K562 (cell line): ENCODE measurements at regions not wholly inside any gene's neighbourhood (a gene's known extent, or its start where the extent isn't known, plus 50 kb on each side); places are given as distances from the start of the nearest gene placed in this dataset.

ENCODE experiments used
- ATAC-seq: fragments of 200-7000 bp; cut with Tn5 transposase; 3 replicates; pipeline ENCODE4 v1.9.1; 2020; ENCODE audit warnings: moderate library complexity
- BruUV-seq: library from RNA; stranded (reverse); fragments of 400-500 nt; replicated peaks from 2 replicates; lab custom pipeline; 2021; lab: Mats Ljungman, UMichigan
- CTCF ChIA-PET: fragments of 300-600 bp; formaldehyde crosslinking; extraction: SDS; loops from one replicate; lab custom pipeline; 2021; ENCODE audit warnings: low intra/inter-chr PET ratio; lab: Yijun Ruan, JAX
- POLR2A ChIA-PET: fragments of 300-600, 350-650 bp; sonication (Branson Sonifier 250); formaldehyde crosslinking; extraction: SDS; loops from one replicate; lab custom pipeline; 2021; ENCODE audit warnings: antibody characterized with exemption, inconsistent platforms; lab: Yijun Ruan, JAX
- DNase-seq, 4 experiments: peaks; one replicate each; pipeline versions ENCODE4 v3.0.0 to v3.0.0-alpha.2; 2011 to 2018; ENCODE audit warnings: low spot score in 3 of 4, mixed read lengths in 3 of 4; ENCODE audit errors: extremely low read depth in 1 of 4
- FAIRE-seq: peaks from 2 replicates; lab custom pipeline; 2011; peaks lifted over from hg19 to GRCh38; lab: Jason Lieb, UNC
- H2AFZ ChIP-seq: 2 replicates; pipeline ENCODE4 v1.6.0; 2011; ENCODE audit warnings: low read depth, low read length, control low read depth, inconsistent platforms
- H3K27ac ChIP-seq: fragments of 200-600 bp; 3 replicates; pipeline ENCODE4 v1.8.0; 2011; ENCODE audit warnings: low read depth, mild to moderate bottlenecking, control low read depth, inconsistent platforms, low read length, moderate library complexity, mixed read lengths; ENCODE audit errors: extremely low read depth
- H3K27me3 ChIP-seq, 2 experiments: fragments of 300-600 bp in 1 of 2; 2 replicates in 1 of 2; 3 replicates in 1 of 2; pipeline versions ENCODE4 v1.6.0 to v1.8.0; 2011; ENCODE audit warnings: inconsistent platforms in 2 of 2, low read length in 2 of 2, mild to moderate bottlenecking in 1 of 2, mixed read lengths in 1 of 2, moderate library complexity in 1 of 2; ENCODE audit not compliant: control insufficient read depth in 2 of 2, insufficient read depth in 2 of 2
- H3K36me3 ChIP-seq: fragments of 300-600 bp; 3 replicates; pipeline ENCODE4 v1.8.0; 2011; ENCODE audit warnings: mild to moderate bottlenecking, low read length, inconsistent platforms; ENCODE audit not compliant: control insufficient read depth, insufficient read depth
- H3K4me1 ChIP-seq, 2 experiments: fragments of 200-600 bp in 1 of 2; replicated peaks in 1 of 2; 2 replicates in 1 of 2; 3 replicates in 1 of 2; pipeline versions ENCODE4 v1.5.1 to v1.8.0; 2011; ENCODE audit warnings: inconsistent platforms in 2 of 2, low read length in 2 of 2, mild to moderate bottlenecking in 1 of 2, mixed read lengths in 1 of 2, moderate library complexity in 1 of 2; ENCODE audit not compliant: control insufficient read depth in 2 of 2, insufficient read depth in 2 of 2
- H3K4me2 ChIP-seq: 2 replicates; pipeline ENCODE4 v1.6.1; 2011; ENCODE audit warnings: low read length, control low read depth, inconsistent platforms, mixed read lengths; ENCODE audit not compliant: insufficient read depth
- H3K4me3 ChIP-seq: fragments of 200-600 bp; sonication (generic), shearing (Covaris generic); 2 replicates; pipeline ENCODE4 v1.5.1; 2016; ENCODE audit warnings: control low read depth, inconsistent platforms
- H3K79me2 ChIP-seq: fragments of 200-600 bp; 3 replicates; pipeline ENCODE4 v1.8.0; 2011; ENCODE audit warnings: low read length, inconsistent platforms; ENCODE audit not compliant: control insufficient read depth, insufficient read depth
- H3K9ac ChIP-seq, 2 experiments: 2 replicates each; pipeline versions ENCODE4 v1.6.0 to v1.6.1; 2011; ENCODE audit warnings: low read depth in 2 of 2, low read length in 2 of 2, control low read depth in 1 of 2, inconsistent platforms in 1 of 2, mild to moderate bottlenecking in 1 of 2, mixed read lengths in 1 of 2; ENCODE audit not compliant: insufficient read depth in 1 of 2
- H3K9me1 ChIP-seq: one replicate; pipeline ENCODE4 v1.6.0; 2011; ENCODE audit warnings: inconsistent platforms, mild to moderate bottlenecking, low read length, moderate library complexity; ENCODE audit not compliant: control insufficient read depth, insufficient read depth
- H3K9me3 ChIP-seq: replicated peaks from 2 replicates; pipeline ENCODE4 v1.5.1; 2011; ENCODE audit warnings: low read depth, low read length, inconsistent platforms; ENCODE audit not compliant: control insufficient read depth, insufficient read depth
- H4K20me1 ChIP-seq: replicated peaks from 2 replicates; pipeline ENCODE4 v1.6.1; 2011; ENCODE audit warnings: low read length, inconsistent platforms, mixed read lengths; ENCODE audit not compliant: control insufficient read depth, insufficient read depth
- HDAC1 ChIP-seq, 2 experiments: fragments of 450-650 bp; IDR thresholded peaks; 2 replicates each; pipeline ENCODE4 v1.6.1; 2016 to 2017; ENCODE audit warnings: inconsistent platforms in 1 of 2, mild to moderate bottlenecking in 1 of 2, moderate library complexity in 1 of 2
- WGBS: fragments of 100-300 bp; shearing (Covaris generic); methylation state at CpG from one replicate; pipeline ENCODE4 v1.1.6; 2016; ENCODE audit warnings: low coverage, mixed read lengths; ENCODE audit not compliant: insufficient coverage; ENCODE audit errors: missing lambda C conversion rate; 5-methylcytosine and 5-hydroxymethylcytosine counted together
- in situ Hi-C: fragments of 300-500 bp; cut with MboI; formaldehyde crosslinking; loops from 4 replicates; pipeline ENCODE4 v1.15.0; 2018; ENCODE audit warnings: inconsistent platforms, mixed read lengths
- intact Hi-C: fragments of 100-400 bp; cut with micrococcal nuclease; formaldehyde crosslinking; loops from 2 replicates; pipeline ENCODE4 v1.14.2; 2022
- TF ChIP-seq, protein P1 (sequence below): fragments of 250-450 bp; sonication (Bioruptor Pico); IDR thresholded peaks from 2 replicates; pipeline ENCODE4 v1.4.0; 2020; ENCODE audit warnings: mild to moderate bottlenecking, moderate library complexity

DNA sequence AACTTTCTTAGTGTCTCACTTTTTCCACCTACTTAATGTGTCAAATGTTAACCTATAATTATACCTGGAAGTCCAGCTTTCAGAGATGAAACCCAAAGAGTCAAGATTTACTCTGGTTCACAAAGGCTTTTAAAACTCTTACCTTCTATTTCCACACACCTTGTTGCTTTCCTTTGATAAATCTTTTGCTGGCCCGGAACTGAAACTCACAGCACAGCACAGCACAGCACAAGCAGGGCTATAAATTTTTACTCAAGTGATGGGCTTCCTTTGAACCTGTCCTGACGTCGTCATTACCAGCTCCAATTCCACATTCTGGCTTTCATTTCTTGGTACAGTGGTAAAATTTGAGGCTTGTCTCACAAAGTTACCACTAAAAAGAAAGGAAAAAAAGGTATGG is 861.0 kb downstream of the SORCS3 start:
- in situ Hi-C loops, result no loop called here
- POLR2A ChIA-PET, result no interaction called here

More for the DNA sequence above, 861.0 kb downstream of the SORCS3 start:
- Histone ChIP-seq H3K36me3 (no peaks in the 10 kb centered on the region), H3K4me2 (no peak overlapping the region), H3K27me3 (no peaks in the 10 kb centered on the region), H3K9me1 (no peaks in the 10 kb centered on the region), H3K4me3 (no peak overlapping the region), H3K4me1 (no peaks in the 10 kb centered on the region), H3K9me3 (no peaks in the 10 kb centered on the region), H3K79me2 (no peaks in the 10 kb centered on the region), H2AFZ (no peak overlapping the region), H4K20me1 (no peaks in the 10 kb centered on the region), H3K27ac (no peak overlapping the region), H3K9ac (no peak overlapping the region)
- BruUV-seq, result no TSS peak
- no peak for DNase-seq
- ATAC-seq, result no peak
- no peak for FAIRE-seq
- 3% methylated on average over 3 of the region's 3 CpGs for WGBS
- TF ChIP-seq, protein P1, sequence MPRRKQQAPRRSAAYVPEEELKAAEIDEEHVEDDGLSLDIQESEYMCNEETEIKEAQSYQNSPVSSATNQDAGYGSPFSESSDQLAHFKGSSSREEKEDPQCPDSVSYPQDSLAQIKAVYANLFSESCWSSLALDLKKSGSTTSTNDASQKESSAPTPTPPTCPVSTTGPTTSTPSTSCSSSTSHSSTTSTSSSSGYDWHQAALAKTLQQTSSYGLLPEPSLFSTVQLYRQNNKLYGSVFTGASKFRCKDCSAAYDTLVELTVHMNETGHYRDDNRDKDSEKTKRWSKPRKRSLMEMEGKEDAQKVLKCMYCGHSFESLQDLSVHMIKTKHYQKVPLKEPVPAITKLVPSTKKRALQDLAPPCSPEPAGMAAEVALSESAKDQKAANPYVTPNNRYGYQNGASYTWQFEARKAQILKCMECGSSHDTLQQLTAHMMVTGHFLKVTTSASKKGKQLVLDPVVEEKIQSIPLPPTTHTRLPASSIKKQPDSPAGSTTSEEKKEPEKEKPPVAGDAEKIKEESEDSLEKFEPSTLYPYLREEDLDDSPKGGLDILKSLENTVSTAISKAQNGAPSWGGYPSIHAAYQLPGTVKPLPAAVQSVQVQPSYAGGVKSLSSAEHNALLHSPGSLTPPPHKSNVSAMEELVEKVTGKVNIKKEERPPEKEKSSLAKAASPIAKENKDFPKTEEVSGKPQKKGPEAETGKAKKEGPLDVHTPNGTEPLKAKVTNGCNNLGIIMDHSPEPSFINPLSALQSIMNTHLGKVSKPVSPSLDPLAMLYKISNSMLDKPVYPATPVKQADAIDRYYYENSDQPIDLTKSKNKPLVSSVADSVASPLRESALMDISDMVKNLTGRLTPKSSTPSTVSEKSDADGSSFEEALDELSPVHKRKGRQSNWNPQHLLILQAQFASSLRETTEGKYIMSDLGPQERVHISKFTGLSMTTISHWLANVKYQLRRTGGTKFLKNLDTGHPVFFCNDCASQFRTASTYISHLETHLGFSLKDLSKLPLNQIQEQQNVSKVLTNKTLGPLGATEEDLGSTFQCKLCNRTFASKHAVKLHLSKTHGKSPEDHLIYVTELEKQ (CRISPR knock-in tag), result no peak
- TF ChIP-seq HDAC1 (IDR thresholded peaks at IDR 0.05), result no peak
- CTCF ChIA-PET, result no interaction called here
- intact Hi-C loops, result no loop called here
